Astrocyte of the cerebellum (primary cell): ENCODE measurements at regions not wholly inside any gene's neighbourhood (a gene's known extent, or its start where the extent isn't known, plus 50 kb on each side); places are given as distances from the start of the nearest gene placed in this dataset.

Experiments
- DNase-seq: peaks from one replicate; pipeline ENCODE4 v3.0.0-alpha.2; 2011; ENCODE audit warnings: low read depth
- H3K4me3 ChIP-seq: 2 replicates; pipeline ENCODE4 v1.5.1; 2011; ENCODE audit warnings: mild to moderate bottlenecking, low read depth, low read length, moderate library complexity
- CTCF ChIP-seq: IDR thresholded peaks from 2 replicates; pipeline ENCODE4 v1.5.1; 2012; ENCODE audit warnings: low read length, low read depth, moderate library complexity, mild to moderate bottlenecking; ENCODE audit errors: missing control alignments
- in situ Hi-C: cut with HindIII; loops from 2 replicates; pipeline ENCODE4 v1.10.0; 2017; ENCODE audit warnings: low sequenced_read_pairs

- TF ChIP-seq CTCF: no peak
- in situ Hi-C loops: no loop called here
- DNase-seq: no peak
- H3K4me3 ChIP-seq: no peak overlapping the region
Observed at GRCh38 chr13:81671064-81671463, 1330.1 kb upstream of the SPRY2 start.

- DNase-seq: no peak
Observed at GRCh38 chr13:81670048-81670447, 1329.1 kb upstream of the SPRY2 start.

GRCh38 chr13:81664872-81665271 lies 1323.9 kb upstream of the SPRY2 start:
- H3K4me3 ChIP-seq: no peak overlapping the region
- no peak for TF ChIP-seq CTCF
- in situ Hi-C loops: no loop called here
- DNase-seq: no peak

More at GRCh38 chr13:81670048-81670447, 1329.1 kb upstream of the SPRY2 start:
- in situ Hi-C loops: no loop called here
- H3K4me3 ChIP-seq: no peak overlapping the region
- no peak for TF ChIP-seq CTCF

GRCh38 chr13:81659984-81660383 lies 1319.1 kb upstream of the SPRY2 start:
- in situ Hi-C loops: no loop called here
- no peak for DNase-seq
- TF ChIP-seq CTCF: no peak
- no peak overlapping the region for H3K4me3 ChIP-seq

GRCh38 chr13:81658598-81659370 lies 1317.9 kb upstream of the SPRY2 start:
- DNase-seq: no peak
- no peak for TF ChIP-seq CTCF
- in situ Hi-C loops: no loop called here
- no peak overlapping the region for H3K4me3 ChIP-seq

- no peak for DNase-seq
- no peak overlapping the region for H3K4me3 ChIP-seq
- in situ Hi-C loops: no loop called here
- TF ChIP-seq CTCF: peak; percentile 46
Observed at GRCh38 chr13:81639984-81640582, 1299.2 kb upstream of the SPRY2 start.
